ENCODE measurements at regions not wholly inside any gene's neighbourhood (a gene's known extent, or its start where the extent isn't known, plus 50 kb on each side); places are given as distances from the start of the nearest gene placed in this dataset.

DNA sequence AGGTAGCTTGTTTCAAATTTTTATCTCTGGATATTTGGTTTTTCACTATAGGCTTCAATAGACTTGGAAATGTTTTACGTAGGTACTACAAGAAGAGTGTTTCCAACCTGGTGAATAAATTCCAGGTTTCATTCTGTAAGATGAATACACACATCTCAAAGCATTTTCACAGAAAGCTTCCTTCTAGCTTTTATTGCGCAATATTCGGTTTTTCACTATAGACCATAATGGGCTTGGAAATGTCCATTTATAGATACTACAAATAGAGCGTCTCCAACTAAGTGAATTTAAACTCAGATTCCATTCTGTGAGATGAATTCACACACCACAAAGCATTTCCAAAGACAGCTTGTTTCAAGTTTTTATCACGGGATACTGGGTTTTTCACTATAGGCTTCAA, 857.7 kb upstream of the HS3ST1 start:
- DNase-seq, result no peak

GRCh38 chr4:12270546-12270945, 841.9 kb upstream of the HS3ST1 start:
- DNase-seq, result no peak

DNA sequence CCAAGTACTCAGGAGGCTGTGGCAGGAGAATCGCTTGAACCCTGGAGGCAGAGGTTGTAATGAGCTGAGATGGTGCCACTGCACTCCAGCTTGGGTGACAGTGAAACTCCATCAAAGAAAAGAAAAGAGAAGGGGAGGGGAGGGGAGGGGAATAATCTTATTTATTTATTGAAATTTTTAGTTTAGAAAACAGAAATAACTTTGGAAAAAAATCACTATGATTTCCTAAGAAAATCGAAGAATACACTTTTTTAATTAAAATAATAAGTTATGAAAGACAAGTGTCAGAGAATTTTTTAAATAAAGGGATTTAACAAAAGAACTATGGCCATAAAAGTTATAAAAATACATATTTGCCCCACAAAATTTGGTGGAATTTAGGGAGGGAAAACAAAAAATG, 836.9 kb upstream of the HS3ST1 start:
- no peak for DNase-seq

DNA sequence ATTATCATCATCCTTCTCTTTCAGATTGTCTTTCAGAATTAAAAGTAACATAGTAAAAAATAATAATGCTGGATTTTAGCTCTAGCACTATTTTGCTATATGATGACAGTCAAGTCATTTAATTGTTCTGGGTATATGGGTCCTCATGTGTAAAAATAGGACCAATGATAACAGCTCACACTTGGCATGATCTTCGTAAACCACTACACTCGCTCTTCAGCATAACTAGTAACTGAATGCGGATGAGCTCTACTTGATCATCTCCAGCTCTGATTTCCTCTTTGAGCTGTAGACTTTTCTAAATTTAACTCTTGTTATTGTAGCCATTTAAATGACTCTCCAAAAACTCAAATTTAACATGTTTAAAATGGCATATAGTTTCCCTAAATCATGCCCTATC, 831.8 kb upstream of the HS3ST1 start:
- no peak for DNase-seq

DNA sequence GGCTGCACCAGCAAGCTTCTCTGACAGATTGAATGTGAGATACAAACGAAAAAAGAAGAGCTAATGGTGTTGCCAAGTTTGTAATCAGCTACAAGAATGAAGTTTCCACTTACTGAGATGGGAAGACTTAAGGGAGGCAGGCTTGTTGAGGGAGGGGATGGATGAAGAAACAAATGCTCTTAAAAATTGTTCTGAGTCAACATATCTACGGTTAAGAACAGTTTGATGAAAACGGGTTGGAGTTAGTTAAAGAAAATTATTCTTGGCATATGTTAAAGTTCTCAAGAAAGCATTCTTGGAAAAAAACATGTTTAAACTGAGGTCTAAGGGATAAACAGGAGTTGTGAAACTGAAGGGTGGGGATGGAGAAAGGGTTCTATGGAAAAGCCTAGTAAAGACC, 816.3 kb upstream of the HS3ST1 start:
- no peak for DNase-seq

DNA sequence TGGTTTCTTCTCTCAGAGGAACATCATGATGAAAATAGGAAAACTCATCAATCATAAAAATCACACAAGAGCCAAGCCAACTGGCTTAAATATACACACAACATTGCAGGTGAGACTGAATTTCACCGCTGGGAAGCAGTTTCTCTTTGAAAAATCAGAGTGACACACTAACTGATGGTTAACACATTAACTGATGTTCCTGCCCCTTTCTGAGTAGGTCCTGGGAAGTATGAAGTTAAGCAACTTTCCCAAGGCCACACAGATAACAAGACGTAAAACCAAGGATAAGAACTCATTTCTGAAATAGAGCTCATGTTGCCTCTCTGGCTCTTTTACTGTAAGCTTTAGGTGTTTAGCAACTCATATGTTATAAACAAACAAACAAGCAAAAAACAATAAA, 813.7 kb upstream of the HS3ST1 start:
- DNase-seq, result no peak

DNA sequence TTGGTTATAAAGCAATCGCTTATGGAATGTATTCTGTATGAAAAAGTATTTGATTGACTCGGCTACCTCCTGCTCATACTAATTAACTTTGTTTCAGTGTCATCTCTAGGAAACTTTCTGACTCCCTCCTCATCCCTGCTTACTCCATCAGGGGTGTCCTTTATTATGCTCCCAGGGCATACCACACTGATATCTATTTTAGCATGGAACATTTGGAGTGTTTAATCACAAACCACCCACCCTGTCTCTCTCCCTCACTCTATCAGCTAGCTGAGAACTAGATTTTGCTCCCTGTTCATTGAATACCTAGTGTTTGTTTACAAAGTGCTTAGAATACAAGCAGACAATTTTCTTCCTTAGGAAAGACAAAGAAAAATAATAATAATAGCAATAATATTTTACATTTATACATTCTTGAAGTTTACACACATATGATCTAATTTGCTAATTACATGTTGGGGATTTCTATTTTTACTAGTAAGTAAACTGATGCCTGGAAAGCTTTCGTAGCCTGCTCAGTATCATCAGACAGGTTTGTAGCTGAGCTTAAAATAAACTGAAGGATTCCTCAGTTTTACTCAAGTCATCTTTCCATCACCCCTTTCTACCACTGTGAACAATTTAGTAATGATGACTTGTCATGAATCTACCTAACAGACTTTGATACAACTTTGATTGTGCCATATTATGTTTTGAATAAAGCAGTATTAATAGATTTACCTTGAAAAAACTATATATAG, 811.4 kb upstream of the HS3ST1 start:
- no peak for DNase-seq

DNA sequence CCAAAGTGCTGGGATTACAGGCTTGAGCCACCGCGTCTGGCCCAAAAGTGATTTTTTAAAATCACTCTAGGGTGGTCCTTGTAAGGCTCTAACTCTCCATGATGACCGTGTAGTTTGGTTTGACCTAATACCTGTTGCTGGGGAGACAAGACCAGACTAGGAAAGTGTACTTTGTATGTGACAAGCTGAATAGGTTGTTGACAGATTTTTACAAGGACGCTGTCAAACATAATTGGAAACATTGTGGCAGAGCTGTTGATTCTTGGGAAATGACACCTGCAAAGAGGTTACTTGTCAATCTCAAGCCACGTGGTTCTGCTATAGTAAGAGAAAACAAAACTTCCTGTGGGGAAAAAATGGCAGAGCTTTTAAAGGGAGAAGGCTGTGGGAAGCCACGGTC, 802.4 kb upstream of the HS3ST1 start:
- no peak for DNase-seq

DNA sequence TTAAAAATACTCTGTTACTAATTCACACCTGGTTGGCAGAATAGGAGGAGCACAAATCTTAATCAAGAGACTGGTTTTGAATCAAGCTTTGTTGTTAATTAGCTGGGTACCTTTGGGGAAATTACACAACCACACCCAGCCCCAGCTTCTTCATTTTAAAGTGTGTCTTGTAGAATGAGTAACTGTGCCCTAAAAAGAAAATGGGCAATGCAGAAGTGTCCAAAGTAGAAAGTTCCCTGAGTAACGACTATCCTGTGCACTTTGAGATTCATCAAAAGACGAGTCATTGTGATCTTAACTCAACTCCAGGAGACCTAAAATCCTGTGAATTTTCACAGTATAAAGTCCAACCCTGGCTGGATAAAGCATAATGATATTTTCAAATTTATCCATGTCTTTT, 792.3 kb upstream of the HS3ST1 start:
- no peak for DNase-seq

GRCh38 chr4:12211636-12212035, 782.9 kb upstream of the HS3ST1 start:
- no peak for DNase-seq

DNA sequence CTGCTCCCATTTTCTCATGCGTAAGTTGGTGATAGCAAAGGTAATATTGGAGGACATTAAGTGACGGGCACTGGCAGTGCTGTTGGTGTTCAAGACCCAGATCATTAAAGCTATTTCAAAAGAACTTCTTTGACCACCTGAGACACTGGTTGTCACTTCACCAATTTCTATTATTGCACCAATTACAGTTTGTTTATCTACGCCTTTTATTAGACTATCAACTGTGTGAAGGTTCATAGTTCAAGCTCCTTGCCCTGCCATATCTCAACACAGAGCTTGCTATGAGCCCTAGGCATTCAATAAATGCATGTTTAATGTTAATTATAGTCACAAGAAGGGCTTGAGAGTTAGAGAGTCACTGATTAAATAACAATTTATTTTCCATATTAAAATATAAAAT, 778.7 kb upstream of the HS3ST1 start:
- DNase-seq, result no peak

DNA sequence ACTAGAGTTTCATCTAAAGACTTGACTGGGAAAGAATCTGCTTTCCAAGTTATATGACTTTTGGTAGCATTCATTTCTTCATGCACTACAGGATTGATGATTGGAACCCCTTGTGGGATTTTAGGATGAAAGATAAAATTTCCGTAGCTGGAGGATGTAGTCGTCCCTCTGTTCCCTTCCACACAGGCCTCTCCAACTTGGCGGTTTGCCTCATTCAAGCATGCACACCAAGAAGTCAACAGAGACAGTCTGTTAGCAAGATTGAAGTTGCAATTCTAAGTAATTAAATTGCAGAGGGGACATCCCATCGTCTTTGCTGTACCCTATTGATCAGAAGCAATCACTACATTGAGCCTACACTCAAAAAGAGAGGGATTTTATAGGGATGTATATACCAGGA, 777.4 kb upstream of the HS3ST1 start:
- DNase-seq, result no peak

DNA sequence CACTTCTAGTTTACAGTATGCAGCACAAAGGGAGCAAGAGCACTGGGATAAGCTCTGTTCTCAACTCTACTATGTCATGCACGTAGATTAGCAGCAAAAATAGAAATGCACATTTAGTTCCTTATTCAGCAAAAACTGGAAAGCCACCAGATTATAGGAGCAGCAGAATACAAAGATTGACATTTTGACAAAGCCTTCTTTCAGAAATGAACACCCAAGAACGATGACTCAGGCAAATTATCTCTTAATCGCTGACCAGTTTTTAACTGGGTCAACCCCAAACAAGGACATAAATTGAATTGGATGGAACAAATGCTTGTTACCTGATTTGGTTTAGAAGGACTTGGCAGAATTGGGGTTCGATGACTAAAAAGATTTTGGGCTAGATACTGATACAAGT, 775.3 kb upstream of the HS3ST1 start:
- no peak for DNase-seq

- no peak for DNase-seq
Observed at GRCh38 chr4:12200226-12200625, 771.5 kb upstream of the HS3ST1 start.

DNA sequence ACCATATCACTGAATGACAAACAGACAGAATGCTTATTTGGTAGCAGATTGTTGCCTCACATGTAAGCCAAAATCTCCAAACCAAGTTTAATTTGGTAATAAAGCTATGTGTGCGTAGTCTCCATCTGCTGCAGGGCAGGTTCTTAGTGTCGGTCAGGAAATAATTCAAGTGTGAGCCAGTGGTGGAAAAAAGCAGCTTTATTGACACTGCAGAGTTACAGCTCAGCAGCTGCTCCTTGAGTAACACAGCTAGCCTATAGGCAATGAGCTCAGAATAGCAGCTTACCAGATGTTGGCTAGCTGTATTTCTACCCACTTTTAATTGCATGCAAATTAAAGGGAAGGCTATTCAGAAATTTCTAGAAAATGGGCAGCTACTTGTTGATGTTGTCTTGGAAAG, 757.8 kb upstream of the HS3ST1 start:
- DNase-seq, result no peak

- DNase-seq, result peak; percentile 36
Observed at GRCh38 chr4:12178614-12179610, 750.2 kb upstream of the HS3ST1 start.

DNA sequence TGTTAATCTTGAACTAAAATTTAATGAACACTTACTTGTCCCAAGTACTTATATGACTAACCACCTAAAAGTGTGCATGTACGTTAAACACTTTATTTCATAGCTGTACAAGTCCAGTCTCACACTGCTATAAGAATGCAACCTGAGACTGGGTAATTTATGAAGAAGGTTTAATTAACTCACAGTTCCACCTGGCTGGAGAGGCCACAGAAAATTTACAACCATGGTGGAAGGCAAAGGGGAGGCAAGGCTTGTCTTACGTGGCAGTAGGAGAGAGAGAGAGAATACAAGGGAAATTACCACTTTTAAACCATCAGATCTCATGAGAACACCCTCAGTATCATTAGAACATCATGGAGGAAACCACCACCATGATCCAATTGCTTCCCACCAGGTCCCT, 748.7 kb upstream of the HS3ST1 start:
- DNase-seq, result no peak

DNA sequence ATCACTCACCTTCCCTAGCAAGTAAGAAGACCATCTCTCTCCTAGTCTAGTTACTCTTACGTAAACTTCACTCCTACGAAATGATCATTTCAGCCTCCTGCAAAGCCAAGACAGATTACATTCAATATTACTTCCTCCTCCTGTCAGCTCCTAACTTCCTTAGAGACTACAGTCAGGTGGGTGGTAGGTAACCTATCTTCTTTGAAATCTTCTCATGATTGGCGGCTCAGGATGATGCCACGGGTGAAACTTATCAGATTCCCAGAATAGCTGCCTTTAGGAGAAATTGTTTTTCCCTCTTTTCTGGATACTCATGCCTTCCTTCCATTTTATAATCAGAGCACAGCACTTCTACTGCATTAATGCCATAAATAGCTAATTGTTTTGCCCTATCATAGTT, 744.8 kb upstream of the HS3ST1 start:
- DNase-seq, result no peak

DNA sequence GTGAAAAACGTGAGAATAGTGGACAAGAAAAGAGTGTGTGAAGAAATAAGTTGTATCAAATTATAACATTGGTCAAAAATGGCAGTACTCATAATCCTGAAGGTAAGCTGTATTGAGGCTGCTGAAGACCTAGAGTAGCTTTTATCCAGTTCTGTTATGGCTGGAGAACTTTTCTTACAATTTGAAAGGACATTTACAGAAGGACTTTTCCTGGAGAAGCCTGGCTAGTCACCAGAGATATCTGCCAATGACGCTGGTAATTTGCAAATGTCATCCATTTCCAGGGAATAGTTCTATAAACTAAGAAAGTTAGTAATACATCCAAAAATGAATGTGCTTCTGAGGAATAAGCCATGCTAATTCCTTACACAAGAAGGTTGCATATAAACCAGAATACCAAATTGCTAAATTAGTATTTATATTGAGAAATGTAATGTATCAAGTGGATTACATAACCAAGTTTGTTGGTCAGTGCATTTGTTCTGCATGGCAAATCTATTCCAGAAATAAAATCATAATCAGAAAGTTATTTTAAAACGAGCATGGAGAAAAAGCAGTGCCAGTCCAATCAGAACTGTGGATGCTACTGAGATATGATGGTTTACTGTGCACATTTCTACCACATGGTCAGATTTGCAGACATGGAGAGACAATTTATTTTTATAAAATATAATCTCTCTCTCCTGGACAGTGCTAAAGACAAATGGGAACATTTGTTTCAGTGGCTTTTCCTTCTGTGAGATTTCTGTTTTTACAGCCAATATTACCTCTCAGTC, 743.7 kb upstream of the HS3ST1 start:
- DNase-seq, result no peak

GRCh38 chr4:12170308-12170707, 741.6 kb upstream of the HS3ST1 start:
- DNase-seq, result no peak

- DNase-seq, result no peak
Observed at GRCh38 chr4:12165616-12166015, 736.9 kb upstream of the HS3ST1 start.

DNA sequence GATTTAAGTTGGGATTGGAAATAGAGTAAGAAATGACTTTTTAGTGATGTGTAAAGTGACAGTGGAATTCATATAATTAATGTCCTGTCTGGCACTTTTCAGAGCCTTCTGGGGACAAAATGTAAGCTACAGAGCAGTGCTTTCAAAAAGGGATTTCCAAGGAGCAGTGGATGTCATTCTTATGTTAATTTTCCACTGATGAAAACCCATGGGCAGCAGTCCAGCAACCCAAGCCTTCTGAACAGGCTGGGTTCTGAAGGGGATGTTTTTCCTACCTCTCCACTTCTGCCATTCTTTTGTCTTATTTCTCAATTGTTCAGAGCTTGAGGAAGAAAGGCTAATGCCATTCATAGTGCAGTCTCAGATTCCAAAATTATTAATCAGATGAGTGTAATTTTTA, 717.6 kb upstream of the HS3ST1 start:
- no peak for DNase-seq

- no peak for DNase-seq
Observed at GRCh38 chr4:12145768-12146167, 717.1 kb upstream of the HS3ST1 start.
